ENCODE measurements at regions not wholly inside any gene's neighbourhood (a gene's known extent, or its start where the extent isn't known, plus 50 kb on each side); places are given as distances from the start of the nearest gene placed in this dataset.

DNA sequence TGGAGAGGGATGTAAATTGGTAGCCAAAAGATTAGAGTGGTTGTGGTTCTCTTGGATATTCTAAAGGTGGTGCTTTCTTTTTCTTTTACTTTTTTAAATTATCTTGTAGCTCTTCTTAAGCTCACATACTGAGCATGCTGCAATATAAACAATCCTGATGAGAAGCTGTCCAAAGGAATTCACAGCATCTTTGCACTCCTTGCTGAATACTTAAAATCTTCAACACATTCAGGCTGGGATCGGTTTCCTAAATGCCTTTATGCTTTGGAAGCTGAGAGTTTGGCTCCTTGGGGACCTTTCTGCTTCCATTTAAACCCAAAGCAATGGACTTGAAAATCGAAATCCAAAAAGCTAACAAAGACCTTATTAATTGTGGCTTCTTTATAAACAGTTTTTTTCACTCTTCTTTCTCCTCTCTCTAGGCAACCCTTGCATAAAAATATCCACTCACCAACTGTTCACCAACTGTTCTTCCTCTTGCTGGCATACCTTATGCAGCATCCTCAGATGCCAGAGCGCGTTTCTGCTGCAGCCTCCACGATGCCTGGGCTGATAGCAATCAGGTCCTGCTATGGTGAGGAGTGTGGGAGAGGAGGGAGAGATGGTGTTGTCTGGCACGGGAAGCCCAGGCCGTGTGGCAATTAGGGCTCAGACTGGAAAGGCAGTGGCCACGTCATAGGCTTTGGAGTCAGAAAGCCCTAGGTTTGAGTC is 535.8 kb upstream of the DAB1 start:
- no peaks in the 10 kb centered on the region for H3K9me3 Mint-ChIP-seq (ENCODE audit: unreplicated experiment)
- H3K27me3 Mint-ChIP-seq (ENCODE audit: unreplicated experiment) = no peaks in the 10 kb centered on the region
- no peak overlapping the region for H3K27ac Mint-ChIP-seq (ENCODE audit: unreplicated experiment)

DNA sequence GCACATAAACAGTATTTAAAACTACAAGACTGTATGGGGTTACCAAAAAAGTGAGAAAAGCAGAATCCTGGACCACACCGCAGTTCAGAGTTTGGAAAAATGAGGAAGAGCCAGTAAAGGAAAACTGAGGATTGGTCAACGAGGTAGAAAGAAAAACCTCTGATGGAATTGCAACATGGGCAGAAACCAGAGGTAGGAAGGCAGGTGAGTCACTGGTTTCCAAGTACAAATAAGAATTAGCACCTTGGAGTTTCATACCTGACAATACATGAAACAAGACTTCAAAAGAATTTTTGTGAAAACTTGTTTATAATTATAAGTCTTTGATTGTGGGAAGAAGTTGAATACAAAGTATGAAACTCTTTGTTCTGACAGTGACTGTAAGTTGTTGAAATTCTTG is 533.7 kb upstream of the DAB1 start:
- no peaks in the 10 kb centered on the region for H3K27me3 Mint-ChIP-seq (ENCODE audit: unreplicated experiment)
- no peaks in the 10 kb centered on the region for H3K36me3 Mint-ChIP-seq (ENCODE audit: unreplicated experiment)
- TF ChIP-seq, protein P1, sequence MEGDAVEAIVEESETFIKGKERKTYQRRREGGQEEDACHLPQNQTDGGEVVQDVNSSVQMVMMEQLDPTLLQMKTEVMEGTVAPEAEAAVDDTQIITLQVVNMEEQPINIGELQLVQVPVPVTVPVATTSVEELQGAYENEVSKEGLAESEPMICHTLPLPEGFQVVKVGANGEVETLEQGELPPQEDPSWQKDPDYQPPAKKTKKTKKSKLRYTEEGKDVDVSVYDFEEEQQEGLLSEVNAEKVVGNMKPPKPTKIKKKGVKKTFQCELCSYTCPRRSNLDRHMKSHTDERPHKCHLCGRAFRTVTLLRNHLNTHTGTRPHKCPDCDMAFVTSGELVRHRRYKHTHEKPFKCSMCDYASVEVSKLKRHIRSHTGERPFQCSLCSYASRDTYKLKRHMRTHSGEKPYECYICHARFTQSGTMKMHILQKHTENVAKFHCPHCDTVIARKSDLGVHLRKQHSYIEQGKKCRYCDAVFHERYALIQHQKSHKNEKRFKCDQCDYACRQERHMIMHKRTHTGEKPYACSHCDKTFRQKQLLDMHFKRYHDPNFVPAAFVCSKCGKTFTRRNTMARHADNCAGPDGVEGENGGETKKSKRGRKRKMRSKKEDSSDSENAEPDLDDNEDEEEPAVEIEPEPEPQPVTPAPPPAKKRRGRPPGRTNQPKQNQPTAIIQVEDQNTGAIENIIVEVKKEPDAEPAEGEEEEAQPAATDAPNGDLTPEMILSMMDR (IDR thresholded peaks at IDR 0.05) = no peak
- no peak overlapping the region for H3K27ac Mint-ChIP-seq (ENCODE audit: unreplicated experiment)
- H3K9me3 Mint-ChIP-seq (ENCODE audit: unreplicated experiment) = no peaks in the 10 kb centered on the region
- H3K4me3 Mint-ChIP-seq (ENCODE audit: unreplicated experiment) = no peak overlapping the region
- no peaks in the 10 kb centered on the region for H3K4me1 Mint-ChIP-seq (ENCODE audit: unreplicated experiment)
- DNase-seq (ENCODE audit: extremely low spot score, unreplicated experiment) = no peak

More for the DNA sequence above, 535.8 kb upstream of the DAB1 start:
- no peaks in the 10 kb centered on the region for H3K36me3 Mint-ChIP-seq (ENCODE audit: unreplicated experiment)
- no peak overlapping the region for H3K4me3 Mint-ChIP-seq (ENCODE audit: unreplicated experiment)
- TF ChIP-seq, protein P1 (IDR thresholded peaks at IDR 0.05) = no peak
- H3K4me1 Mint-ChIP-seq (ENCODE audit: unreplicated experiment) = no peaks in the 10 kb centered on the region
- no peak for DNase-seq (ENCODE audit: extremely low spot score, unreplicated experiment)

DNA sequence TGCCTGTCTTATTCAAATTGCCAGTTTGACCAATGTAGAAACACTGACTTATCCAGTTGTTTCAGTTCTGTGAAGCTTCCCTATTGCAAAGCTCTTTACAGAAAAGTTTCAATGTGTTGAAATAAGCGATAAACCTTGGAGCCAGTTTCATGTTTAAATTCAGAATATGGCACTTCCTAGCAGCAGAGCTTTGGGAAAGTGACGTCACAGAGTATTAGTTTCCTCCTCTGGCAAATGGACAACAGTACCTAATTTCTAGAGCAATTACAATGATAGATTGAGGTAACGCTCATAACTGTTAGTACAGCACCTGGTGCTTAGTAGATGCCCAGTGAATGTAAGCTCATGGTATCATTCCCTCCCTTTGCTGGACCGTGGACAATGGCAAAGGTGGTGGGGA is 527.5 kb upstream of the DAB1 start:
- H3K4me1 Mint-ChIP-seq (ENCODE audit: unreplicated experiment) = no peaks in the 10 kb centered on the region
- no peaks in the 10 kb centered on the region for H3K9me3 Mint-ChIP-seq (ENCODE audit: unreplicated experiment)
- no peaks in the 10 kb centered on the region for H3K36me3 Mint-ChIP-seq (ENCODE audit: unreplicated experiment)
- H3K27me3 Mint-ChIP-seq (ENCODE audit: unreplicated experiment) = no peaks in the 10 kb centered on the region
- no peak overlapping the region for H3K27ac Mint-ChIP-seq (ENCODE audit: unreplicated experiment)
- no peak for DNase-seq (ENCODE audit: extremely low spot score, unreplicated experiment)
- no peak overlapping the region for H3K4me3 Mint-ChIP-seq (ENCODE audit: unreplicated experiment)
- TF ChIP-seq, protein P1 (IDR thresholded peaks at IDR 0.05) = no peak

DNA sequence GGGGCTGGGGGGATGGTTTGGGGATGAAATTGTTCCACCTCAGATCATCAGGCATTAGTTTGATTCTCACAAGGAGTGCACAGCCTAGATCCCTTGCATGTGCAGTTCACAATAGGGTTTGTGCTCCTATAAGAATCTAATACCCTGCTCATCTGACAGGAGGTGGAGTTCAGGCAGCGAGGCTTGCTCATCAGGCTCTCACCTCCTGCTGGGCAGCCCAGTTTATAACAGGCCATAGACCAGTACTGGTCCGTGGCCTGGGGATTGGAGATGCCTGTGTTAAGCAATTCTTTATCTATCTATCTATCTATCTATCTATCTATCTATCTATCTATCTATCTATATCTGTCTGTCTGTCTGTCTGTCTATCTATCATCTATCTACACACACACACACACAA is 525.3 kb upstream of the DAB1 start:
- Mint-ChIP-seq H3K27ac (ENCODE audit: unreplicated experiment) (no peak overlapping the region), H3K36me3 (ENCODE audit: unreplicated experiment) (no peaks in the 10 kb centered on the region), H3K4me3 (ENCODE audit: unreplicated experiment) (no peak overlapping the region), H3K4me1 (ENCODE audit: unreplicated experiment) (no peaks in the 10 kb centered on the region), H3K27me3 (ENCODE audit: unreplicated experiment) (no peaks in the 10 kb centered on the region), H3K9me3 (ENCODE audit: unreplicated experiment) (no peaks in the 10 kb centered on the region)
- TF ChIP-seq, protein P1 (IDR thresholded peaks at IDR 0.05) = no peak
- DNase-seq (ENCODE audit: extremely low spot score, unreplicated experiment) = no peak

- TF ChIP-seq, protein P1 (IDR thresholded peaks at IDR 0.05) = no peak
- no peaks in the 10 kb centered on the region for H3K36me3 Mint-ChIP-seq (ENCODE audit: unreplicated experiment)
- H3K4me3 Mint-ChIP-seq (ENCODE audit: unreplicated experiment) = no peak overlapping the region
- H3K9me3 Mint-ChIP-seq (ENCODE audit: unreplicated experiment) = no peaks in the 10 kb centered on the region
- no peak for DNase-seq (ENCODE audit: extremely low spot score, unreplicated experiment)
- H3K27ac Mint-ChIP-seq (ENCODE audit: unreplicated experiment) = no peak overlapping the region
- no peaks in the 10 kb centered on the region for H3K27me3 Mint-ChIP-seq (ENCODE audit: unreplicated experiment)
- no peaks in the 10 kb centered on the region for H3K4me1 Mint-ChIP-seq (ENCODE audit: unreplicated experiment)
Measured at GRCh38 chr1:57947471-57947870, 523.6 kb upstream of the DAB1 start.

All from osteocyte (in vitro differentiated cells).